GM12874 (cell line): ENCODE measurements at regions not wholly inside any gene's neighbourhood (a gene's known extent, or its start where the extent isn't known, plus 50 kb on each side); places are given as distances from the start of the nearest gene placed in this dataset.

Source experiments
- CTCF ChIP-seq: IDR thresholded peaks from 2 replicates; pipeline ENCODE4 v1.5.1; 2011; ENCODE audit warnings: low read depth, mild to moderate bottlenecking, control low read depth, low read length, moderate library complexity; ENCODE audit not compliant: insufficient read depth

DNA sequence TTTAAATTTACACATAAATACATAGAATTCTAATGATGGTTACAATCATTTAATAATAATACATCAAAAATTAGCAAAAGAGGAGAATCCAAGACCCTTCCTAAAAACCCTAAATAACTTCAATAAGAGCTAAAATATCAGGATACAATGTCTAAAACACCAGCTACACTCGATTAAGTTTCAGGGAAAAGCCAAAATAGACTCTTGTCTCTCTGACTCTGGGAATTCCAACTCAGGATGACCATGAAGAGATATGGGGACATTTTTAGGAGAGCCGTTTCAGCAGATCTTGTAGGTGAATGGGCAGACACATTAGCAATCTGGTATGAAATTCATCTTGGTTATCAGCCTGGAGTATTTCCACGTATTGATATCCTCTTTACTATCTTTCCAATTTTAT lies 193.3 kb upstream of the NR3C1 start:
- TF ChIP-seq CTCF: no peak

- TF ChIP-seq CTCF: no peak
Observed at GRCh38 chr5:143594902-143595818, 191.7 kb upstream of the NR3C1 start.

DNA sequence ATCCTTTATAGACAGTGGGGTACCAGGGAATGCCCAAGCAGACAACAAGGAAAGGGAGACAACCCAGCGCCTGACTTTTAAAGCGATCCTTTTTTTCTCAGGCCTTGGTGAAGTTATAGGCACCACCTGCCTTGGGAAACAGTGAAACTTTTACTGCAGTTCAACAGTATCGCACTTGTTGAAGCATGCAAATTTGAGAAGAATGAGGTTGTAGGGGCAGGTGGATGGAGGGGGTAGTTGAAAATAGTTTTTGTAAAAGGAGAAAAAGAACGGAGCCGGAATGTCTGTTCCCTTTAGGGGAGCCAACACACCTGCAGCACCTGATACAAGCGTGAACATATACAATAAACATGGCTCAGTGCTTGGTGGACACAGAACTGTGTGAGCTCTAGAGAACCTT lies 190.2 kb upstream of the NR3C1 start:
- no peak for TF ChIP-seq CTCF

DNA sequence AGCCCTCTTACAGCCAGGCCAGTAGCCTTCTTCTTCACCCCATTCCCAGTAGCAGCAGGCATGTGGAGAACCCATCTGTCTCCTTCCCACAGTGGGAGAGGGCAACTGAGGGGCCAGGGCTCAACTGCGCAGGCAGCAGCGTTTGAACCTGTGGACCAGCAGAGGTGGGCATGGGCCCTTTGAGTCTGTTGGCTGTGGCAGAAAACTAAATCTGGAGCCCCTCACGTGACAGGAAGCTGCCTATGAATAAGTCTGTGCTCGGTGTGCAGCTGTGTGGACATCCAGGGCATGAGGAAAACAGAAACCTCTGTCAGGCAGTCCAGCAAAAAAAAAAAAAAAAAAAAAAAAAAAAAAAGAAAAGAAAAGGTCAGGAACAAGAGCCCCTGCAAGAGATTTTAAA lies 189.2 kb upstream of the NR3C1 start:
- TF ChIP-seq CTCF: no peak

DNA sequence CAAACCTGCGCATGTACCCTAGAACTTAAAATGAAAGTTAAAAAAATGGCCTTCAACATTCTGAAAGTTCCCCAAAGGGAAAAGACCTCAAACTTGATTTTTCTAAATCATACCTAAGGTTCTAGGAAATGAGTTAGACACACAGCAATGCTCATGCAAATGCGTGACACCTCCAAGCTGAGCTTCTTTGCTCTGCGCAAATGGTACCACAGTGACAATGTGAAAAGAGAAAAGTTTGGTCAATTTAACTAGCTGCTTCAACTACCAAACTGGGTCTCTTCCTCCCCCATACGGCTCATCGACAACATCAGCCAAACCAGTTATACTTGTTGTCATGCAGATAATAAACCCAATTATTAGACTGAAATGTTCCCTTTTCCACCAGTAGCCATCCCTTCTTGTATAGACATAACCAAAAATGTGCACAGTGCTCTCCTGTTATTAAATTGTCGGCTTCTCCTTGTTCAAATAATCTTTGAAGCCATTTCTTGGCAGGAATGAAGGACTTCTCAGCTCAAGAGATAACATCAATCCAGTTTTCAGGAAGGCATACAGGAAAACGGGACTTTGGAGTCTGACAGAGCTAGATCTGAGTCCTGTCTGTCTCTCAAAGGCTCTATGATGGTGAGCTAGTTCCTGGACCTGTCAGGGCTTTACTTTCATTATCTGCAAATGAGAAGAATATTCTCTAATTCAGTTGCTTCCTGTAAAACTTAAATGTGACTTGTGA lies 185.6 kb upstream of the NR3C1 start:
- no peak for TF ChIP-seq CTCF

DNA sequence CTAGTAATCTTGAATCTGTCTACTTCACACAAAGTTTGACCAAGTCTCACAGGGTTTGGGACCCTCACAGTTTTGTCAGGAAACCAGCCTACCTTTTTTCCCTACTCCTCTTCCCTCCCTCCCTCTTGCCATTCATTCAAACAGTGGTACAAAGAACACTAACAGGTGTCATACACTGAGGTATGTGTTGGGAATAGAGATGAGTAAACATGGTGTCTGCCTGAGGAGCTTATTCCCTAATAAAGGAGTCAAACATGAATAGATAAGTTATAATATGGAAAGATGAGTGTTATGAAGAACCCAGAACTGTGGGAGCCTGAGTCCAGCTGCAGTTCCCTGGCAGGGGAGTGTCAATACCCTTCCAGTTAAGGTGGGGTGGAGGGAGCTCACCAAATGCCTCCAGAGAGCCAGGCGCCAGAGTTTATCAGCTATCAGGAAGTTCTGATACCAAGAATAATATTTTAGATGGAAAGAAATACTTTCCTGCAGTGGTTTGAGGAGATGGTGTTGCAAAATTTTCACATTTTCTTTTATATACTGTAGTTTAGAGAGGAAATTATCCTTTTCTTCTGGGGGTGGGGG lies 183.4 kb upstream of the NR3C1 start:
- no peak for TF ChIP-seq CTCF

DNA sequence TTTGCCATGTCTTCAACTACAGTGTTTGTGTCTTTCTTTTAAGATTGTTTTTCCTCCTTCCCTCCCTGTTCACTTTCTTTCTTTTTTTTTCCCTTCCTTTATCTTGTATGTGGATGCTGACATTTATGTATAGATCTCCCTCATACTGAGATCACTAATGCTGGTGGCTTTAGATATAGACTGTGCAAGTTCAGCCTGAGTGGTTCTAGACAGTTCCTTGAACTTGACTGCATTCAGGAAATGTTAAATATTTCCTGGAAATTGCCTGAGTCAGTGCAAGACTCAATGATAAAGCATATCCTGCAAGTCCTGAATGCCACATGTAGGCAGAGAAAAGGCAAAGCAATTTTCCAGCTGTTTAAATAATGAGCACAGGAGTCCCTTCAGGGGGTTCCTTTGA lies 182.5 kb upstream of the NR3C1 start:
- no peak for TF ChIP-seq CTCF
